ENCODE measurements at regions not wholly inside any gene's neighbourhood (a gene's known extent, or its start where the extent isn't known, plus 50 kb on each side); places are given as distances from the start of the nearest gene placed in this dataset.

DNA sequence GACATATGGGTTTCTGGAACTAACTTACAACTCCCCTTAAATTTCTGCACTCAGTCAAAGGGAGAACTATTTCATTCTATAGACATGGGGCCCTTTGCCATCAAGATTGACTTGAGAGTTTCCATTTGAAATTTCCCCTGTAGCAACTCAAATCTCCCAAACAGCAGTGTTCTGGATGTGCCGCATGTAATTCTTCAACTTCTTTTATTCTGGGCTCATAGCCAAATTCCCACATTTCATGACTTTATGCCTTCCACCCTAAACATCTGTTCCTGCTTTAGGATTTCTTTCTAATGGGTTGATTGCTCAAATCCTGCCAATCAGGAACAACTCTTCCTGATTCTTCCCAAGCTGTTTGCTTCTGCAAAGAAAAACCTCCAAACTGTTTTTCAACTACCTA is 336.0 kb downstream of the TBC1D4 start:
- H3K9me3 Mint-ChIP-seq: peaks cover 3% of the 10 kb centered on the region
- H3K36me3 Mint-ChIP-seq: no peaks in the 10 kb centered on the region
- H3K4me1 Mint-ChIP-seq: peaks cover 16% of the 10 kb centered on the region
- no peak overlapping the region for H3K27ac Mint-ChIP-seq
- H3K4me3 Mint-ChIP-seq: no peak overlapping the region
- TF ChIP-seq, protein P1, sequence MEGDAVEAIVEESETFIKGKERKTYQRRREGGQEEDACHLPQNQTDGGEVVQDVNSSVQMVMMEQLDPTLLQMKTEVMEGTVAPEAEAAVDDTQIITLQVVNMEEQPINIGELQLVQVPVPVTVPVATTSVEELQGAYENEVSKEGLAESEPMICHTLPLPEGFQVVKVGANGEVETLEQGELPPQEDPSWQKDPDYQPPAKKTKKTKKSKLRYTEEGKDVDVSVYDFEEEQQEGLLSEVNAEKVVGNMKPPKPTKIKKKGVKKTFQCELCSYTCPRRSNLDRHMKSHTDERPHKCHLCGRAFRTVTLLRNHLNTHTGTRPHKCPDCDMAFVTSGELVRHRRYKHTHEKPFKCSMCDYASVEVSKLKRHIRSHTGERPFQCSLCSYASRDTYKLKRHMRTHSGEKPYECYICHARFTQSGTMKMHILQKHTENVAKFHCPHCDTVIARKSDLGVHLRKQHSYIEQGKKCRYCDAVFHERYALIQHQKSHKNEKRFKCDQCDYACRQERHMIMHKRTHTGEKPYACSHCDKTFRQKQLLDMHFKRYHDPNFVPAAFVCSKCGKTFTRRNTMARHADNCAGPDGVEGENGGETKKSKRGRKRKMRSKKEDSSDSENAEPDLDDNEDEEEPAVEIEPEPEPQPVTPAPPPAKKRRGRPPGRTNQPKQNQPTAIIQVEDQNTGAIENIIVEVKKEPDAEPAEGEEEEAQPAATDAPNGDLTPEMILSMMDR (IDR thresholded peaks at IDR 0.05; ENCODE audit: unreplicated experiment): no peak
- peaks cover 3% of the 10 kb centered on the region for H3K27me3 Mint-ChIP-seq (ENCODE audit: low read depth)
- DNase-seq (ENCODE audit: low spot score in 2 of 2, unreplicated experiment in 2 of 2): no peak

DNA sequence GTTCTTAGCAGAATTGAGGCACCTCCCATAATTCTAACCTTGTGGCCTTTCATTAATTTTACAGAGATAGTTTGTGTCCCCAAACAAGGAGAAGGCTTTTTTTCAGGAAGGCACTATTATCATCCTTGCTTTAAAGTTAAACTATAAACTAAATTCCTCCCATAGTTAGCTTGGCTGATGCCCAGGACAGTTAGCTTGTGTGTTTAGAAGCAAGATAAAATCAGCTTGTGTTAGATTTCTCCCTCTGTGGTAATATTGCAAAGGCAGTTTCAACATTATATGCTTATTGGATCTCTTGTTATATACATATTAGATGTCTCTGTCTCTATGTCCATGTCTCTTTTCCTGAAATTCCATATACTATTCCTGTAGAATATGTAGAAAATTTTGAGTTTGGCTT is 342.7 kb downstream of the TBC1D4 start:
- H3K27ac Mint-ChIP-seq: no peak overlapping the region
- TF ChIP-seq, protein P1 (IDR thresholded peaks at IDR 0.05; ENCODE audit: unreplicated experiment): no peak
- H3K4me1 Mint-ChIP-seq: no peaks in the 10 kb centered on the region
- H3K9me3 Mint-ChIP-seq: peaks cover 39% of the 10 kb centered on the region
- no peak overlapping the region for H3K4me3 Mint-ChIP-seq
- H3K36me3 Mint-ChIP-seq: peaks cover 3% of the 10 kb centered on the region
- H3K27me3 Mint-ChIP-seq (ENCODE audit: low read depth): no peaks in the 10 kb centered on the region
- no peak for DNase-seq (ENCODE audit: low spot score in 2 of 2, unreplicated experiment in 2 of 2)

DNA sequence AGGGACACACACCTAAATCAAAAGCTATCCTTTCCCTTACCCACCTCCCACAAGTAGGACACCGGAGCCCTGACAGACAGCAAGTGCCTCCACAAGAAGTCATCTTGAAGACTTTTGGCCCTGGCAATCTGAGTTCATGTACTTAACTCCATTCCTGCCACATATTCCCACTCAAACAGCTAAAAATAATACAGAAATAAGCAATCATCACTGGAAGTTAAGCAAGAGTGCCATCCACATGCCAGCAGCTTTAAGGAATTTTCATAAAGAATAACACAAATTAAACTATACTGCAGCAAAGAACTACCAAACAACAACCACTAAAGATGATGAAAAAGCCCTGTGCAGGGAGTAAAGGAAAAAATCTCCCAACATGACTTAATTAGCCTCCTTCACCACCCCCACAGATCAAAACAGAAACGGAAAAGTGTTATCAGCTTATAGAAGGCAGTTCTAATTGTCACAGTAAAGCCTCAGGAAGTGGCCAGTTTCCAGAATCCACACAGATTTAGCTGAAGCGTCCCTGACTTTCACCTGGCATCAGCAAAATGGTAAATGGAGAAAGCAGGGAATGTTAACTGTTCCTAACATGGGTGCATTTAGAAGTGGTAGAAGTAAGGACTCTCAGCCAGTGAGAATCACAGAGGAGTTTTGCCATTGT is 343.9 kb downstream of the TBC1D4 start:
- Mint-ChIP-seq H3K27me3 (ENCODE audit: low read depth) (no peaks in the 10 kb centered on the region), H3K27ac (no peak overlapping the region), H3K9me3 (peaks cover 39% of the 10 kb centered on the region), H3K4me3 (no peak overlapping the region), H3K36me3 (peaks cover 3% of the 10 kb centered on the region), H3K4me1 (no peaks in the 10 kb centered on the region)
- DNase-seq (ENCODE audit: low spot score in 2 of 2, unreplicated experiment in 2 of 2): no peak
- TF ChIP-seq, protein P1 (IDR thresholded peaks at IDR 0.05; ENCODE audit: unreplicated experiment): no peak

DNA sequence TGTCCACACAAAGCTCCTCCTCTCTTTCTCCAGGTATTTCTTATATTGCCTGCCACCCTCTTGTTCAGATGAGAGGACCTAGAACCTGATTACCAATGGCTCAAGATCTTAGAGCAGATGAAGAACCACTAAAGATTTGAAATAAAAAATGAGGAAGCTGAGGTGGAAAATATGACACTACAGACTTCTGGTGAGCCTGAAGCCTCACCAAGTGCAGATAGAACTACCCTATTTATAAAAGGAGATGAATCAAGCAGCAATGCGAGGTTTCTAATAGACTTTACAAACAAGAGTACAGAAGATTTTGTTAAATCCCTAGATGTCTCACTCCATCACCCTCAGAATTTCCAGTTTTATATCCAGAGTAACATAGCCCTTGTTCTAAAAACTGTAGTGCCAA is 345.8 kb downstream of the TBC1D4 start:
- TF ChIP-seq, protein P1 (IDR thresholded peaks at IDR 0.05; ENCODE audit: unreplicated experiment): no peak
- no peaks in the 10 kb centered on the region for H3K27me3 Mint-ChIP-seq (ENCODE audit: low read depth)
- H3K36me3 Mint-ChIP-seq: peaks cover 3% of the 10 kb centered on the region
- no peak overlapping the region for H3K4me3 Mint-ChIP-seq
- H3K27ac Mint-ChIP-seq: no peak overlapping the region
- H3K4me1 Mint-ChIP-seq: no peaks in the 10 kb centered on the region
- no peak for DNase-seq (ENCODE audit: low spot score in 2 of 2, unreplicated experiment in 2 of 2)
- peaks cover 39% of the 10 kb centered on the region for H3K9me3 Mint-ChIP-seq

DNA sequence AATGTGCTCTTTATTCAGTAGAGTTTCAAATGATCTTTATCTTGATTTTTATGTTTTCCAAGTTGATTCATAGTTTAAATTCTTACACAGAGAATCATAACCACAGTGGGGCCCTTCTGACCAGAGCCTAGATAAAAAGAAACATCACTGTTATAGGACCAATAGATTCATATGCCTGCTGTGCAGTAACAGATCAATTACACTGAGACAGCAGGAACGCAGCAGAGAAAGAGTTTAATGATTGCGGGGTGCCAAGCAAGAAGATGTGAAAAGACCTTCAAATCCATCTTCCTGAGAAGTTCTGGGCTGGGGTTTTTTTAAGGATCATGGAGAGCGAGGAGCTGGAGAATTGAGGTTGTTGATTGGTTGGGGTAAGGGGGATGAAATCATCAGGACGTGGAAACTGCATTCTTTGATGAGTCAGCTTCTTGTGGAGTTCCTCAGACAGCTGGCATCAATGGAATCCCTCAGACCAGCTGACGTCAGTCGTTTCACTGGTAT is 346.6 kb downstream of the TBC1D4 start:
- DNase-seq (ENCODE audit: low spot score in 2 of 2, unreplicated experiment in 2 of 2): no peak
- Mint-ChIP-seq H3K9me3 (peaks cover 39% of the 10 kb centered on the region), H3K27ac (no peak overlapping the region), H3K27me3 (ENCODE audit: low read depth) (no peaks in the 10 kb centered on the region), H3K36me3 (peaks cover 3% of the 10 kb centered on the region), H3K4me1 (no peaks in the 10 kb centered on the region), H3K4me3 (no peak overlapping the region)
- TF ChIP-seq, protein P1 (IDR thresholded peaks at IDR 0.05; ENCODE audit: unreplicated experiment): no peak
